HL-60 (cell line): ENCODE measurements at regions not wholly inside any gene's neighbourhood (a gene's known extent, or its start where the extent isn't known, plus 50 kb on each side); places are given as distances from the start of the nearest gene placed in this dataset.

Experiments
- DNase-seq, 2 experiments: peaks; one replicate each; pipeline ENCODE4 v3.0.0-alpha.2; 2010 to 2020; ENCODE audit warnings: low read depth in 1 of 2, low spot score in 1 of 2
- H3K27ac ChIP-seq: fragments of 250-450 bp; sonication (Bioruptor Pico); replicated peaks from 2 replicates; pipeline ENCODE4 v1.5.1; 2020; ENCODE audit warnings: mild to moderate bottlenecking, moderate library complexity
- H3K27me3 ChIP-seq: fragments of 250-450 bp; sonication (Bioruptor Pico); 2 replicates; pipeline ENCODE4 v1.5.1; 2021; ENCODE audit warnings: mild to moderate bottlenecking, moderate library complexity; ENCODE audit not compliant: insufficient read depth, poor library complexity, severe bottlenecking
- H3K4me3 ChIP-seq: replicated peaks from 2 replicates; pipeline ENCODE4 v1.5.1; 2011; ENCODE audit warnings: mild to moderate bottlenecking, control low read depth, low read length; ENCODE audit not compliant: insufficient read depth
- CTCF ChIP-seq: IDR thresholded peaks from one replicate; pipeline ENCODE4 v1.5.1; 2011; ENCODE audit warnings: low read length, control low read depth, inconsistent platforms; ENCODE audit not compliant: insufficient read depth
- GABPA ChIP-seq: IDR thresholded peaks from 2 replicates; pipeline ENCODE4 v1.6.1; 2012; ENCODE audit warnings: low read depth
- POLR2AphosphoS5 ChIP-seq: IDR thresholded peaks from 2 replicates; pipeline ENCODE4 v1.6.1; 2012; ENCODE audit warnings: low read depth
- REST ChIP-seq: IDR thresholded peaks from 2 replicates; pipeline ENCODE4 v1.6.1; 2012; ENCODE audit warnings: low read depth; ENCODE audit not compliant: insufficient replicate concordance
- SPI1 ChIP-seq: IDR thresholded peaks from 2 replicates; pipeline ENCODE4 v1.6.1; 2012; ENCODE audit warnings: low read depth, mild to moderate bottlenecking, borderline replicate concordance

GRCh38 chr7:37510043-37510634 lies 61.5 kb upstream of the ELMO1 start:
- Histone ChIP-seq H3K4me3 (no peak overlapping the region), H3K27ac (no peak overlapping the region), H3K27me3 (no peaks in the 10 kb centered on the region)
- TF ChIP-seq POLR2AphosphoS5: no peak
- TF ChIP-seq CTCF: peak; percentile 83
- DNase-seq: peak in 1 of 2 experiments; percentile 25

- TF ChIP-seq CTCF: no peak
- no peak for TF ChIP-seq POLR2AphosphoS5
- no peak for TF ChIP-seq REST
- Histone ChIP-seq H3K4me3 (no peak overlapping the region), H3K27ac (no peak overlapping the region)
Observed at GRCh38 chr7:37511915-37512314, 63.3 kb upstream of the ELMO1 start.

GRCh38 chr7:37514497-37514896 lies 65.8 kb upstream of the ELMO1 start:
- DNase-seq: no peak
- Histone ChIP-seq H3K27ac (no peak overlapping the region), H3K4me3 (no peak overlapping the region), H3K27me3 (no peaks in the 10 kb centered on the region)
- no peak for TF ChIP-seq CTCF
- TF ChIP-seq SPI1: no peak
- TF ChIP-seq GABPA: no peak
- TF ChIP-seq POLR2AphosphoS5: no peak
- no peak for TF ChIP-seq REST

More at GRCh38 chr7:37511915-37512314, 63.3 kb upstream of the ELMO1 start:
- H3K27me3 ChIP-seq: no peaks in the 10 kb centered on the region
- no peak for DNase-seq

GRCh38 chr7:37516664-37517063 lies 68.0 kb upstream of the ELMO1 start:
- no peak overlapping the region for H3K27ac ChIP-seq
- H3K4me3 ChIP-seq: no peak overlapping the region
- no peak for TF ChIP-seq POLR2AphosphoS5
- TF ChIP-seq REST: no peak
- no peak for TF ChIP-seq CTCF
- no peak for TF ChIP-seq GABPA
- TF ChIP-seq SPI1: no peak
- H3K27me3 ChIP-seq: no peaks in the 10 kb centered on the region
- DNase-seq: no peak
